Non-pigmented ciliary epithelial cell (primary cell): ENCODE measurements at regions not wholly inside any gene's neighbourhood (a gene's known extent, or its start where the extent isn't known, plus 50 kb on each side); places are given as distances from the start of the nearest gene placed in this dataset.
"Not testable (repeated sequence)": the region's sequence is repeated elsewhere in the genome, so short reads cannot be mapped to it uniquely, and the experiment has no call there.

ENCODE experiments used
- DNase-seq: peaks from one replicate; pipeline ENCODE4 v3.0.0-alpha.2; 2010; ENCODE audit warnings: low read depth

DNA sequence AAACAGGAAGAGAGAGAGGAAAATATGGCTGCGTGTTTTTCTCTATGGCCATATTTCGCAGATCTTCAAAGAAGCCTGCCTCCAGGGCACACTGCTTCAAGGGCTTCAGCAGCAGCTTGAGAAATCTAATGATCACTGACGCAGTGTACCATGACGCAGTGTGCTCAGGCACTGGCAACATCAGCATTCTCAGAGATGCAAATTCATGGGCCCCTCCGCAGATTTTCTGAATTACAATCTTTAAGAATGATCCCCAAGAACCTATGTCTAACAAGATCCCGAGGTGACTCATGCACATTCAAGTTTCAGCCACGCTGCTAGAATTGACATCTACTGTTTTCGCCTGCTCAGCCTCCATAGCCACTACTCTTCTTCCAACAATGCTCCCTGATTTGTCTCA, 143.9 kb upstream of the ZNF366 start:
- no peak for DNase-seq

- peak; percentile 40 for DNase-seq
Observed at GRCh38 chr5:72649449-72649848, 142.2 kb upstream of the ZNF366 start.

GRCh38 chr5:72648480-72648879, 141.3 kb upstream of the ZNF366 start:
- no peak for DNase-seq

DNA sequence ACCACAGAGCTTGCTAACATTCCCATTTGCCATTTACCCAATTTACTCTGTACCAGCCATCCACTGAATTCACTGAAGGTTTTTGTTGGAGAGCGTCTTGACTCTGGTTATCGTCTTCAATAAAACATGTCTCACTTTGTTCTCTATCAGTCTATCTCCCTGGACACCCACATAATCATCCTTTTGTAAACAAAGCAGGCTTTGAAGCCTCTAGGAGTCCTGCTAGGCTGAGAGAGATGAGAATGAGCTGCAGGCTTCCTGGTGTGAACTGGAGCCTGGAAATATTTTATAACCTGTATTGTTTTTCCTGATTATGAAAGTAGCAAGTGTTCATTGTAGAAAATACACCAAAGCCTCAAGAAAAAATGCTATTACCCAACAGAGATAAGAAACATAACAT, 140.6 kb upstream of the ZNF366 start:
- no peak for DNase-seq

- no peak for DNase-seq
Observed at GRCh38 chr5:72646246-72646866, 139.1 kb upstream of the ZNF366 start.

DNA sequence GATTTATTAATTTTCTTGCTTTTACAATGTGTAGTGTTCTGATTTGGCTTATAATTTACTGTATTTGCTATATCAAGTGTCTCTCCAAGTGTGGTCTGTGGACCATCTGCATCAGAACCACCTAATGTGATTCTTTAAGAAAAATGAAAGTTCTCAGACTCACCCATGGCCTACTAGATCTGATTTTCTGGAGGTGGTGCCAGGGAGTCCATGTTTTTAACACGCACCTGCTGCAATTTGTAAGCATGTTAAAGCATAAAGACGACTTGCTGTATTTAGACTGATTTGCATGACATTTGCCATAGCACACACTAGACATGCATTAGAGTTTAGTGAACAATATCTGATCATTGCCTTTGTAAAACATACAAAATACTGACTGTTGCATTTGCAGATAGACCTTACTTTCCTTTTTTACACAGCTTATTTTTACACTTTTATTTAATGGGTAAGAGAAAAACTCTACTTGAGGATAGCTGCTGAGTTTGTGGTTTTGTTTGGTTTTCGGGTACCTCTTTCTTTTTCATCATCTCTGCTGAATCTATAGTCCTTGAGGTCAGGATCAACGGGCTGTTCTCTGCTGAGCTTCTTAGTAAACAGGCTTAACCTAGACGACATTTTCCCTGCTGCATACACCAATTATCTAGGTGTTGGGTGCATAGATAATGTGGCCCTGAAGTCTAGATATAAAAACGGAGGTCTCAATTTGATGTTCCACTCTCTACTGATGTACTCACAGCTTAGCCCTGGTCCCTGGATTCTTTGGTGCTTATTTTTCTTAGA, 138.0 kb upstream of the ZNF366 start:
- no peak for DNase-seq

DNA sequence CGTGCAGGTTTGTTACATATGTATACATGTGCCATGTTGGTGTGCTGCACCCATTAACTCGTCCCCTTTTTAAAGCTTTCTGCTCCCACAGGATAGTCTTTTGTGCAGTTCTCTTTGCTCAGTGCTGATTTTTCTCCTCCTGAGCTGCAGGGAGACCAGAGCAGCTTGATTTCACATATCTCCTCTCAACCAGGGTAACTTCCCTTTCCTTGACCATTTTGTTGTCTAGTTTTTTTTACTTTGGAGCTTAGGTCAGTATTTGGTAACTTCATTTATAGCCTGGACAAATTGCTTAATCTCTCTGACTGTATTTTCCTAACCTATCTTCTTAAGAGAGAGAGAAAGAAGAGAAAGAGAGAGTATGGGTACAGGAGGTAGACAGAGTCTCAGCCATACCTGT, 137.1 kb upstream of the ZNF366 start:
- no peak for DNase-seq

DNA sequence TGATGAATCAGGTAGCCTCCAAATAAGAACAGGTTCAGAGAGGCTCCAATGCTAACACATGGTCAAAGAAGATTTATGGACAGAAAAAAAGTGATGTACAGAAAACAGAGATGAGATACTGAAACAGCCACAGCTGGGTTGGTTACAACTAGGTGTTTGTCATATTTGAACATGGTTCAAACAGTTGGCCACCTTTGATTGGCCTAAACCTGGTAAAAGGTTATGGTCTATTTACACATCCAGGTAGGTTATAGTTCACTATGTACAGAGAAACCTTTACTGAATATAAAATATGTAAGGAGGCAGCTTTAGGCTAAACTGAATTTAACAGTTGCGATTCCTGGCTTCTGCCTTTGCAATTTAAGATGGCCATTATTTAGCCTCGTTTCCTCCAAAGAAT, 134.0 kb upstream of the ZNF366 start:
- no peak for DNase-seq

DNA sequence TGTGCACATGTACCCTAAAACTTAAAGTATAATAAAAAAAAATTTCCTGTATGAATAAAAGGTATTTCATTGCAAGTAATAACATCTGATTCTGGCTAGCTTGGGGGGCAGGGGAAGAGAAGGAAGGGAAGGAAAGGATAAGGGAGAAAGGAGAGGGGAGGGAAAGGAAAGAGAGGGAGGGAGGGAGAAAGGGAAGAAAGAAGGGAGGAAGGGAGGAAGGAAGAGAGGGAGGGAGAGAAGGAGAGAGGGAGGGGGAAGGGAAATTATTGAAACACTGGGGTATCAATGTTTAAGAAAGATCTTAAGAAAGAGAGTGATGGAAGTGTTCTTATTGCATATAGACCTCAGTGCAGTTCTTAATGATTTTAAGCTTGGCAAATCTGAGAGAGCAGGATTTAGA, 129.8 kb upstream of the ZNF366 start:
- DNase-seq, result no peak

DNA sequence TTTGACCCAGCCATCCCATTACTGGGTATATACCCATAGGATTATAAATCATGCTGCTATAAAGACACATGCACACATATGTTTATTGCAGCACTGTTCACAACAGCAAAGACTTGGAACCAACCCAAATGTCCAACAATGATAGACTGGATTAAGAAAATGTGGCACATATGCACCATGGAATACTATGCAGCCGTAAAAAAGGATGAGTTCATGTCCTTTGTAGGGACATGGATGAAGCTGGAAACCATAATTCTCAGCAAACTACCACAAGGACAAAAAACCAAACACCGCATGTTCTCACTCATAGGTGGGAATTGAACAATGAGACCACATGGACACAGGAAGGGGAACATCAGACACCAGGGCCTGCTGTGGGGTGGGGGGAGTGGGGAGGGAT, 129.4 kb upstream of the ZNF366 start:
- not testable (repeated sequence) for DNase-seq

DNA sequence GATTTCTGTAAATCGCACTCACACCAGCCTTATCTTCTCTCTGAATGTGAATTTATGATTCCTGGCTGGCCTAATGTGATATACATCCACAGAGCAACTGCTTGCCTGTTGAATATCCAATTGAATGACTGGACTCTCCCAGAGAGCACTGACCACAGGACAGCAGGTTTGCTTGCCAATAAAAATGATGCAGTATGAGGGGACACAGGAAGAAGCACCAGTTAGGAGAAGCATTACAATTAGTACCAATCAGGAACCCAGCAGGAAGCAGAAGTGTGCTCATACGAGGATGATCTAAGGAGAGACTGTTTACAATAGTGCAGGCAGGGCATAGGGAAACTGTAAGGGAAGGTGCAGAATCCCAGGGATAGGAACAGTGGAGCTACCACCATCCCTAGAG, 127.2 kb upstream of the ZNF366 start:
- DNase-seq, result no peak

GRCh38 chr5:72633649-72634048, 126.4 kb upstream of the ZNF366 start:
- no peak for DNase-seq

DNA sequence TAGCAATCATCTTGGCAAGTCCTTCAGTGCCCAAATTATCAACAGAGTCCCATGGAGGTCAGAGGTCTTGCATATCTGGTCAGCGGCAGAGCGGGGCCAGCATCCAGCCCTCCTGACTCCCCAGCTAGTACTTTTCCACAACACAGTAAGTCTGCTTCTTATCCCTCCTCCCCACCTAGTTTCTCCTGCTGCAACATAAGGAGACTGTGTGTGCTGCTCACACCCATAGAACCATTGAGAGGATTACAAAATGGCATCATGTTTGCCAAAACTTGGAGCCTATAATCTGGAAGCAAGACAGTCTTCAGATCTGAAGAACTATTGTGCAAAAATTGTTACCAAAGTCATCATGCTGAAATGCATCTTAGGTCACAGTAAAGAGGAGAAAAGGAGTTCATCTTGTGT, 125.8 kb upstream of the ZNF366 start:
- DNase-seq, result no peak

- DNase-seq, result no peak
Observed at GRCh38 chr5:72630721-72631120, 123.5 kb upstream of the ZNF366 start.

GRCh38 chr5:72630081-72630480, 122.9 kb upstream of the ZNF366 start:
- no peak for DNase-seq

DNA sequence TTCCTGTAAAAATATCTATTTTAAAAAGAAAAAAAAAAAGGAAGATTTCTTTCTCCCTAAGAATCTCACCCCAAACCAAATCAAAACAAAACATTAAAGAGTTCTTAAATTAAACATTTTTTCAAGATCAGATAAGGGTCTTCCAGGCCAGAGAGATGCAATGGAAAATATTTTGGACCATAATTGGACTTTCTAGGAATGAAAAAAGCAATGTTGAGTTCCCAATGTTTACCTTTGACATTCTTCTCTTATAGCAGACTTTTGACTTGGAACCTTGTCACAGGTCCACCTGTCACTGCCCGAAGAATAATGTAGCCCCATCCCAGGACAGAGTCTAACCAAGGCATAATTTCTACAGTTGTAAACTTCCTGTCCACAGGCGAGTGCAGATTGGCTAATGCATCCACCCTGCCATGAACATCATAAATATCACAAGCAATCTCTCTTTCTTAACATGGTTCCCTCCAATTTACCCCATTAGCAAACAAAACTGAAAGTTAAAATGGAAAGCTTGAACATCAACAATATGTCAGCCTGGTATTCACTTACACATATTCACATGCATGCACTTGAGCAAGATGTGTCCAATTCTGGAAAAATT, 121.7 kb upstream of the ZNF366 start:
- DNase-seq, result no peak

DNA sequence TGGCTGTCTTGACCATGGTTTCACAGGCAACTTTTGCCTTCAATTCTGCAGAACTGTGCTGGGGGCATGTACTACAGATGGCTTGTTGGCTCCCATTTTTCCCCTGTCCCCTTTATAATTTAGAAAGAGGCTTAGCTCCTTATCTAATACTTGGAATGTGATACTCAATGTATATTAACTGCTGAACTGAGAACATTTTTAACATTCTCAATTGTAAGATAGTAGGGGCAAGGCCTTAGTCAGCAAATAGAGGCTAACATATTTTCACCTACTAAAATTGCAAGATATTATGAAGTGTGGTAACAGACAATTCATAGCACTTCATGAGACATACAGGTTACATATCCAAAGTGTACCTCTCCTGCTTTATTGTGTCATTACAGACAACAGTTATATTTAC, 118.1 kb upstream of the ZNF366 start:
- no peak for DNase-seq

DNA sequence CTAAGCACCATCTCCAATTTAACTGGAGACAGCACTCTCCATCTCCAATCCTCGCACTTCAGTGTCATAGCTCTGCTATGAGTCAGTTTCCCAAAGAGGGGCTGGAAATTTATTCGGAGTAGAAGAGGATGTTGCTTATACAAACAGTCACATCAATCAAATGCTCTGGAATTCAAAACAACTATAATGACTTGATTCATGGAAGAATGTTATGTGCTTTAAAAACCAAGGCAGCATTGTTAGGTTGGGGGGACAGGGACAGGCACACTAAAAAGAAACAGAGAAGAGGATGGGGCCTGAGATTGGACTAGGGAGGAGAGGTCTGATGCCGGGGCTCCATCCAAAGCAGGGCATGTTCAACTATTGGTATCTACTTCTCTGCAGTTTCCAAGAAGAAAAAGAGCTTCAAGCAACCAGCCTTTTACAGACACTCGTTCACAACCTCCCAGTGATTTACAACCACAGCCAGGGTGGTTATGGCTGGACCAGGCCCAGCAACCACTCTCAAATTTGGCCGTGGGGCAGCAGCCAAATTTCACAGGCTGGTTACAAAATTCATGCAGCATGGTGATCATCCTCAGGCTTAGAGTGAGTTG, 117.5 kb upstream of the ZNF366 start:
- DNase-seq, result no peak

DNA sequence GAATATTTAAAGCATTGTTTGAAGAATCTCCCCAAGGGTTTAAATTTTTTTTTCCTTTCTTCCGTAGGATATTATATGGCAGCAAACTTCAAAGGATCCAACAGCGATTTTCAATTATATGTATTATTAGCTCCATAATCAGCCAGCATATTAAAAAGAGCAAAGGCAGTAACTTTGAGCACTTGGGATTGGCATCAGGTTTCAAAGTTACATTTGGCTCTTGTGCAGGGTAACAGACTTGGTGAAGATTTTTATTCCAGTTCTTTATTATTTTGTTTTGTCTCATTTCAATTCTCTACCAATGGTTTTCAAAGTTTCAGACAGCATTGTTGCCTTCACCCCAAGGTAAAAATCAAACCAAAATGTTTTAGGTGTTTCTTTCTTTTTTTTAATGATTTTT, 116.7 kb upstream of the ZNF366 start:
- DNase-seq, result no peak

- DNase-seq, result no peak
Observed at GRCh38 chr5:72623323-72623722, 116.1 kb upstream of the ZNF366 start.

GRCh38 chr5:72622170-72622760, 115.1 kb upstream of the ZNF366 start:
- no peak for DNase-seq

- DNase-seq, result no peak
Observed at GRCh38 chr5:72621576-72621975, 114.4 kb upstream of the ZNF366 start.

- DNase-seq, result no peak
Observed at GRCh38 chr5:72619677-72620076, 112.5 kb upstream of the ZNF366 start.
